ENCODE measurements at regions not wholly inside any gene's neighbourhood (a gene's known extent, or its start where the extent isn't known, plus 50 kb on each side); places are given as distances from the start of the nearest gene placed in this dataset.
"Not testable (repeated sequence)": the region's sequence is repeated elsewhere in the genome, so short reads cannot be mapped to it uniquely, and the experiment has no call there.

DNA sequence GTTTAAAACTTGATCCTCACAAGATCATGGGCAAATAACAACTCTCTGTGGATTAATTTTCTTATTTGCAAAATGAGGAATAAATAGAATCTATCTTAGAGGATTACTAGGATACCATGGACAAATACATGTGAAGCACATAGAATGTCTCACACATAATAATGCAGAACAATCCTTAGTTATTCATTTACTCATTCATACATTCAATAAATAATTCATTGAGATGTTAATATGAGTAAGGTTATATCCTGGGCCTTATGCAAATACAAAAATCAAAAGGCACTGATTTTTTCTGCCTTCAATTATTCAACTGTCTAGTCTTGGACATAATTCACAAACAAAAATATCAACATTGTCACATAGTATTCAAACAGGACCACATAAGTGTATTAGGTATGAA lies 654.1 kb downstream of the MECOM start:
- Histone ChIP-seq H3K9me3 (no peaks in the 10 kb centered on the region), H3K4me3 (no peak overlapping the region), H3K36me3 (ENCODE audit: low read depth, missing control alignments) (no peaks in the 10 kb centered on the region), H3K27ac (no peak overlapping the region), H3K4me1 (no peaks in the 10 kb centered on the region), H3K27me3 (no peaks in the 10 kb centered on the region)
- DNase-seq: no peak
- no peak for TF ChIP-seq POLR2A (IDR thresholded peaks at IDR 0.05)
- TF ChIP-seq, protein P1, sequence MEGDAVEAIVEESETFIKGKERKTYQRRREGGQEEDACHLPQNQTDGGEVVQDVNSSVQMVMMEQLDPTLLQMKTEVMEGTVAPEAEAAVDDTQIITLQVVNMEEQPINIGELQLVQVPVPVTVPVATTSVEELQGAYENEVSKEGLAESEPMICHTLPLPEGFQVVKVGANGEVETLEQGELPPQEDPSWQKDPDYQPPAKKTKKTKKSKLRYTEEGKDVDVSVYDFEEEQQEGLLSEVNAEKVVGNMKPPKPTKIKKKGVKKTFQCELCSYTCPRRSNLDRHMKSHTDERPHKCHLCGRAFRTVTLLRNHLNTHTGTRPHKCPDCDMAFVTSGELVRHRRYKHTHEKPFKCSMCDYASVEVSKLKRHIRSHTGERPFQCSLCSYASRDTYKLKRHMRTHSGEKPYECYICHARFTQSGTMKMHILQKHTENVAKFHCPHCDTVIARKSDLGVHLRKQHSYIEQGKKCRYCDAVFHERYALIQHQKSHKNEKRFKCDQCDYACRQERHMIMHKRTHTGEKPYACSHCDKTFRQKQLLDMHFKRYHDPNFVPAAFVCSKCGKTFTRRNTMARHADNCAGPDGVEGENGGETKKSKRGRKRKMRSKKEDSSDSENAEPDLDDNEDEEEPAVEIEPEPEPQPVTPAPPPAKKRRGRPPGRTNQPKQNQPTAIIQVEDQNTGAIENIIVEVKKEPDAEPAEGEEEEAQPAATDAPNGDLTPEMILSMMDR (IDR thresholded peaks at IDR 0.05): no peak
- intact Hi-C loops (cut with DNase I; ENCODE audit: low total_unique reads): no loop called here

- WGBS, 2 donors: 34 to 36% methylated on average over 2 of the region's 2 CpGs
- Histone ChIP-seq H3K9me3 (no peaks in the 10 kb centered on the region), H3K36me3 (ENCODE audit: low read depth, missing control alignments) (no peaks in the 10 kb centered on the region), H3K27me3 (no peaks in the 10 kb centered on the region), H3K4me3 (no peak overlapping the region), H3K27ac (no peak overlapping the region), H3K4me1 (no peaks in the 10 kb centered on the region)
- intact Hi-C loops (cut with DNase I; ENCODE audit: low total_unique reads): no loop called here
- TF ChIP-seq, protein P1 (IDR thresholded peaks at IDR 0.05): no peak
- TF ChIP-seq POLR2A (IDR thresholded peaks at IDR 0.05): no peak
- DNase-seq: no peak
These were observed 654.6 kb downstream of the MECOM start for GRCh38 chr3:169008776-169009358.

GRCh38 chr3:169007145-169007544 lies 656.4 kb downstream of the MECOM start:
- TF ChIP-seq, protein P1 (IDR thresholded peaks at IDR 0.05): no peak
- TF ChIP-seq POLR2A (IDR thresholded peaks at IDR 0.05): no peak
- H3K4me3 ChIP-seq: no peak overlapping the region
- no peaks in the 10 kb centered on the region for H3K27me3 ChIP-seq
- DNase-seq: no peak
- H3K36me3 ChIP-seq (ENCODE audit: low read depth, missing control alignments): no peaks in the 10 kb centered on the region
- H3K9me3 ChIP-seq: no peaks in the 10 kb centered on the region
- no peaks in the 10 kb centered on the region for H3K4me1 ChIP-seq
- WGBS, 2 donors: 88 to 92% methylated on average over 2 of the region's 2 CpGs
- intact Hi-C loops (cut with DNase I; ENCODE audit: low total_unique reads): no loop called here
- H3K27ac ChIP-seq: no peak overlapping the region

GRCh38 chr3:169006398-169006797 lies 657.1 kb downstream of the MECOM start:
- H3K4me1 ChIP-seq; H3K4me3 ChIP-seq; H3K36me3 ChIP-seq (ENCODE audit: low read depth, missing control alignments); DNase-seq; H3K9me3 ChIP-seq; H3K27ac ChIP-seq; H3K27me3 ChIP-seq; intact Hi-C loops (cut with DNase I; ENCODE audit: low total_unique reads): not testable (repeated sequence)
- WGBS, 2 donors: 95 to 99% methylated on average over 4 to 5 of the region's 5 CpGs

GRCh38 chr3:169002689-169003088 lies 660.8 kb downstream of the MECOM start:
- no peaks in the 10 kb centered on the region for H3K9me3 ChIP-seq
- intact Hi-C loops (cut with DNase I; ENCODE audit: low total_unique reads): no loop called here
- no peak overlapping the region for H3K4me3 ChIP-seq
- no peaks in the 10 kb centered on the region for H3K27me3 ChIP-seq
- no peaks in the 10 kb centered on the region for H3K4me1 ChIP-seq
- TF ChIP-seq, protein P1 (IDR thresholded peaks at IDR 0.05): no peak
- TF ChIP-seq POLR2A (IDR thresholded peaks at IDR 0.05): no peak
- no peaks in the 10 kb centered on the region for H3K36me3 ChIP-seq (ENCODE audit: low read depth, missing control alignments)
- H3K27ac ChIP-seq: no peak overlapping the region
- no peak for DNase-seq

All from testis (tissue), 2 donors.